Stimulated activated CD4-positive, alpha-beta T cell treated with anti-CD3 and anti-CD28 coated beads, Interleukin-15, amount 100 ng/mL, for 1 hour (primary cell): ENCODE measurements at regions not wholly inside any gene's neighbourhood (a gene's known extent, or its start where the extent isn't known, plus 50 kb on each side); places are given as distances from the start of the nearest gene placed in this dataset.
"Not testable (repeated sequence)": the region's sequence is repeated elsewhere in the genome, so short reads cannot be mapped to it uniquely, and the experiment has no call there.

Experiments
- DNase-seq, 2 donors: peaks; one replicate each; pipeline ENCODE4 v3.0.0-alpha.2; 2020; ENCODE audit warnings: low read depth in 1 of 2, low spot score in 1 of 2

GRCh38 chr6:5898102-5898501, 108.6 kb downstream of the NRN1 start:
- DNase-seq: no peak

- DNase-seq: no peak
Measured at GRCh38 chr6:5896476-5897200, 110.1 kb downstream of the NRN1 start.

GRCh38 chr6:5894357-5894756, 112.4 kb downstream of the NRN1 start:
- DNase-seq: no peak

- no peak for DNase-seq
Measured at GRCh38 chr6:5893295-5893694, 113.4 kb downstream of the NRN1 start.

GRCh38 chr6:5892669-5893068, 114.1 kb downstream of the NRN1 start:
- no peak for DNase-seq

GRCh38 chr6:5878792-5879191, 127.9 kb downstream of the NRN1 start:
- DNase-seq: no peak

- no peak for DNase-seq
Measured at GRCh38 chr6:5876076-5876475, 130.6 kb downstream of the NRN1 start.

GRCh38 chr6:5873976-5874375, 132.7 kb downstream of the NRN1 start:
- not testable (repeated sequence) for DNase-seq

- DNase-seq: no peak
Measured at GRCh38 chr6:5871296-5871695, 135.4 kb downstream of the NRN1 start.

GRCh38 chr6:5869676-5870075, 137.0 kb downstream of the NRN1 start:
- DNase-seq: no peak

GRCh38 chr6:5869261-5869660, 137.5 kb downstream of the NRN1 start:
- no peak for DNase-seq

- no peak for DNase-seq
Measured at GRCh38 chr6:5866547-5867051, 140.1 kb downstream of the NRN1 start.

GRCh38 chr6:5865506-5866031, 141.2 kb downstream of the NRN1 start:
- DNase-seq: no peak

GRCh38 chr6:5860849-5861248, 145.9 kb downstream of the NRN1 start:
- DNase-seq: no peak

- DNase-seq: no peak
Measured at GRCh38 chr6:5855787-5856470, 150.8 kb downstream of the NRN1 start.

- DNase-seq: no peak
Measured at GRCh38 chr6:5854899-5855298, 151.8 kb downstream of the NRN1 start.

- DNase-seq: peak; percentile 36 to 61
Measured at GRCh38 chr6:5851261-5851757, 155.4 kb downstream of the NRN1 start.

GRCh38 chr6:5850848-5851255, 155.9 kb downstream of the NRN1 start:
- no peak for DNase-seq

GRCh38 chr6:5846889-5847288, 159.8 kb downstream of the NRN1 start:
- no peak for DNase-seq

GRCh38 chr6:5846335-5846734, 160.4 kb downstream of the NRN1 start:
- no peak for DNase-seq

GRCh38 chr6:5843078-5843477, 163.6 kb downstream of the NRN1 start:
- DNase-seq: no peak

- no peak for DNase-seq
Measured at GRCh38 chr6:5840734-5841390, 165.9 kb downstream of the NRN1 start.
